ENCODE measurements at regions not wholly inside any gene's neighbourhood (a gene's known extent, or its start where the extent isn't known, plus 50 kb on each side); places are given as distances from the start of the nearest gene placed in this dataset.

- H3K36me3 Mint-ChIP-seq: no peaks in the 10 kb centered on the region
- no peak overlapping the region for H3K27ac Mint-ChIP-seq
- H3K27me3 Mint-ChIP-seq: peaks cover 10% of the 10 kb centered on the region
- H3K9me3 Mint-ChIP-seq: no peaks in the 10 kb centered on the region
- ATAC-seq: no peak
- no peak overlapping the region for H3K4me3 Mint-ChIP-seq
- no peaks in the 10 kb centered on the region for H3K4me1 Mint-ChIP-seq
Observed at GRCh38 chr13:32851083-32852069, 164.8 kb upstream of the KL start.

- H3K9me3 Mint-ChIP-seq: no peaks in the 10 kb centered on the region
- H3K4me1 Mint-ChIP-seq: no peaks in the 10 kb centered on the region
- no peaks in the 10 kb centered on the region for H3K36me3 Mint-ChIP-seq
- peaks cover 10% of the 10 kb centered on the region for H3K27me3 Mint-ChIP-seq
- H3K27ac Mint-ChIP-seq: no peak overlapping the region
- ATAC-seq: no peak
- no peak overlapping the region for H3K4me3 Mint-ChIP-seq
Observed at GRCh38 chr13:32852526-32852925, 163.7 kb upstream of the KL start.

- Mint-ChIP-seq H3K36me3 (no peaks in the 10 kb centered on the region), H3K4me3 (no peak overlapping the region), H3K9me3 (no peaks in the 10 kb centered on the region), H3K27ac (no peak overlapping the region), H3K4me1 (no peaks in the 10 kb centered on the region), H3K27me3 (no peaks in the 10 kb centered on the region)
- peak; percentile 28 for ATAC-seq
Observed at GRCh38 chr13:32857077-32857476, 159.1 kb upstream of the KL start.

- no peaks in the 10 kb centered on the region for H3K36me3 Mint-ChIP-seq
- no peaks in the 10 kb centered on the region for H3K4me1 Mint-ChIP-seq
- H3K9me3 Mint-ChIP-seq: no peaks in the 10 kb centered on the region
- no peak overlapping the region for H3K4me3 Mint-ChIP-seq
- no peaks in the 10 kb centered on the region for H3K27me3 Mint-ChIP-seq
- no peak overlapping the region for H3K27ac Mint-ChIP-seq
- ATAC-seq: peak; percentile 57
Observed at GRCh38 chr13:32857689-32858088, 158.5 kb upstream of the KL start.

- Mint-ChIP-seq H3K27ac (no peak overlapping the region), H3K9me3 (no peaks in the 10 kb centered on the region), H3K36me3 (no peaks in the 10 kb centered on the region), H3K4me1 (no peaks in the 10 kb centered on the region), H3K4me3 (no peak overlapping the region), H3K27me3 (no peaks in the 10 kb centered on the region)
- ATAC-seq: no peak
Observed at GRCh38 chr13:32859707-32860292, 156.4 kb upstream of the KL start.

GRCh38 chr13:32861304-32861703 is 154.9 kb upstream of the KL start:
- Mint-ChIP-seq H3K36me3 (no peaks in the 10 kb centered on the region), H3K27me3 (no peaks in the 10 kb centered on the region), H3K4me1 (no peaks in the 10 kb centered on the region), H3K4me3 (no peak overlapping the region), H3K9me3 (no peaks in the 10 kb centered on the region), H3K27ac (no peak overlapping the region)
- ATAC-seq: no peak

- no peaks in the 10 kb centered on the region for H3K4me1 Mint-ChIP-seq
- H3K9me3 Mint-ChIP-seq: no peaks in the 10 kb centered on the region
- no peak overlapping the region for H3K4me3 Mint-ChIP-seq
- no peak for ATAC-seq
- no peaks in the 10 kb centered on the region for H3K36me3 Mint-ChIP-seq
- no peak overlapping the region for H3K27ac Mint-ChIP-seq
- no peaks in the 10 kb centered on the region for H3K27me3 Mint-ChIP-seq
Observed at GRCh38 chr13:32863596-32863995, 152.6 kb upstream of the KL start.

- Mint-ChIP-seq H3K4me1 (no peaks in the 10 kb centered on the region), H3K27me3 (no peaks in the 10 kb centered on the region), H3K4me3 (no peak overlapping the region), H3K36me3 (no peaks in the 10 kb centered on the region), H3K9me3 (no peaks in the 10 kb centered on the region), H3K27ac (no peak overlapping the region)
- ATAC-seq: no peak
Observed at GRCh38 chr13:32866921-32867320, 149.3 kb upstream of the KL start.

- Mint-ChIP-seq H3K27me3 (no peaks in the 10 kb centered on the region), H3K9me3 (no peaks in the 10 kb centered on the region), H3K4me3 (no peak overlapping the region), H3K36me3 (no peaks in the 10 kb centered on the region), H3K4me1 (no peaks in the 10 kb centered on the region), H3K27ac (no peak overlapping the region)
- ATAC-seq: no peak
Observed at GRCh38 chr13:32877491-32877890, 138.7 kb upstream of the KL start.

GRCh38 chr13:32878163-32878562 is 138.1 kb upstream of the KL start:
- no peaks in the 10 kb centered on the region for H3K36me3 Mint-ChIP-seq
- H3K9me3 Mint-ChIP-seq: no peaks in the 10 kb centered on the region
- no peaks in the 10 kb centered on the region for H3K4me1 Mint-ChIP-seq
- no peak for ATAC-seq
- H3K4me3 Mint-ChIP-seq: no peak overlapping the region
- no peaks in the 10 kb centered on the region for H3K27me3 Mint-ChIP-seq
- H3K27ac Mint-ChIP-seq: no peak overlapping the region

- no peak overlapping the region for H3K27ac Mint-ChIP-seq
- H3K4me3 Mint-ChIP-seq: no peak overlapping the region
- no peaks in the 10 kb centered on the region for H3K4me1 Mint-ChIP-seq
- ATAC-seq: no peak
- no peaks in the 10 kb centered on the region for H3K36me3 Mint-ChIP-seq
- no peaks in the 10 kb centered on the region for H3K27me3 Mint-ChIP-seq
- H3K9me3 Mint-ChIP-seq: no peaks in the 10 kb centered on the region
Observed at GRCh38 chr13:32880636-32881035, 135.6 kb upstream of the KL start.

GRCh38 chr13:32881074-32881776 is 135.0 kb upstream of the KL start:
- no peaks in the 10 kb centered on the region for H3K36me3 Mint-ChIP-seq
- ATAC-seq: no peak
- H3K27ac Mint-ChIP-seq: no peak overlapping the region
- H3K4me3 Mint-ChIP-seq: no peak overlapping the region
- H3K27me3 Mint-ChIP-seq: no peaks in the 10 kb centered on the region
- no peaks in the 10 kb centered on the region for H3K9me3 Mint-ChIP-seq
- H3K4me1 Mint-ChIP-seq: no peaks in the 10 kb centered on the region

GRCh38 chr13:32881777-32882145 is 134.5 kb upstream of the KL start:
- ATAC-seq: no peak
- H3K9me3 Mint-ChIP-seq: no peaks in the 10 kb centered on the region
- no peak overlapping the region for H3K27ac Mint-ChIP-seq
- no peaks in the 10 kb centered on the region for H3K36me3 Mint-ChIP-seq
- no peak overlapping the region for H3K4me3 Mint-ChIP-seq
- H3K27me3 Mint-ChIP-seq: no peaks in the 10 kb centered on the region
- H3K4me1 Mint-ChIP-seq: no peaks in the 10 kb centered on the region

- Mint-ChIP-seq H3K4me1 (no peaks in the 10 kb centered on the region), H3K36me3 (no peaks in the 10 kb centered on the region)
- ATAC-seq: no peak
Observed at GRCh38 chr13:32882691-32883090, 133.5 kb upstream of the KL start.

GRCh38 chr13:32883474-32883873 is 132.7 kb upstream of the KL start:
- H3K27ac Mint-ChIP-seq: no peak overlapping the region
- peaks cover 5% of the 10 kb centered on the region for H3K9me3 Mint-ChIP-seq
- no peak for ATAC-seq
- H3K4me1 Mint-ChIP-seq: no peaks in the 10 kb centered on the region
- H3K36me3 Mint-ChIP-seq: no peaks in the 10 kb centered on the region
- H3K27me3 Mint-ChIP-seq: no peaks in the 10 kb centered on the region
- no peak overlapping the region for H3K4me3 Mint-ChIP-seq

More at GRCh38 chr13:32882691-32883090, 133.5 kb upstream of the KL start:
- Mint-ChIP-seq H3K9me3 (peaks cover 3% of the 10 kb centered on the region), H3K27me3 (no peaks in the 10 kb centered on the region), H3K4me3 (no peak overlapping the region), H3K27ac (no peak overlapping the region)
